WTC11 (cell line): ENCODE measurements at regions not wholly inside any gene's neighbourhood (a gene's known extent, or its start where the extent isn't known, plus 50 kb on each side); places are given as distances from the start of the nearest gene placed in this dataset.

Experiments used
- ATAC-seq: fragments of 200-7000 bp; cut with Tn5 transposase; 2 replicates; pipeline ENCODE4 v1.10.0; 2021; ENCODE audit warnings: mild to moderate bottlenecking, moderate library complexity
- CTCF ChIA-PET: fragments of 300-600 bp; sonication (Branson Sonifier 250); formaldehyde crosslinking; loops from one replicate; lab custom pipeline; 2021; ENCODE audit warnings: antibody characterized with exemption; lab: Charles Lee
- POLR2A ChIA-PET: fragments of 350-600 bp; sonication (Branson Sonifier 250); formaldehyde crosslinking; loops from one replicate; lab custom pipeline; 2021; ENCODE audit warnings: antibody characterized with exemption; lab: Charles Lee
- DNase-seq: peaks from one replicate; pipeline ENCODE4 v3.0.0; 2021; ENCODE audit warnings: low spot score
- H3K27ac Mint-ChIP-seq: 2 replicates; pipeline ENCODE4 v1.8.0; 2021; ENCODE audit warnings: mixed read lengths
- H3K27me3 Mint-ChIP-seq: 2 replicates; pipeline ENCODE4 v1.8.0; 2021; ENCODE audit warnings: low read depth, mild to moderate bottlenecking, moderate library complexity, mixed read lengths
- H3K36me3 Mint-ChIP-seq: 2 replicates; pipeline ENCODE4 v1.8.0; 2021; ENCODE audit warnings: mixed read lengths
- H3K4me1 Mint-ChIP-seq: 2 replicates; pipeline ENCODE4 v1.8.0; 2022; ENCODE audit warnings: mixed read lengths
- H3K4me3 Mint-ChIP-seq: 2 replicates; pipeline ENCODE4 v1.8.0; 2021; ENCODE audit warnings: mild to moderate bottlenecking, moderate library complexity, mixed read lengths
- H3K9me3 Mint-ChIP-seq: 2 replicates; pipeline ENCODE4 v1.8.0; 2021; ENCODE audit warnings: mixed read lengths
- ATF1 ChIP-seq: sonication (generic); formaldehyde crosslinking; IDR thresholded peaks from 2 replicates; pipeline ENCODE4 v1.8.1; 2023; ENCODE audit warnings: mild to moderate bottlenecking, moderate library complexity, missing genetic modification reagents
- ATF3 ChIP-seq: sonication (generic); formaldehyde crosslinking; conservative IDR thresholded peaks from 2 replicates; pipeline ENCODE4 v1.8.1; 2022; ENCODE audit warnings: mild to moderate bottlenecking, missing genetic modification reagents
- CDX4 ChIP-seq: fragments of 250-450 bp; sonication (Bioruptor Pico); IDR thresholded peaks from 2 replicates; pipeline ENCODE4 v1.9.0; 2021; ENCODE audit warnings: moderate library complexity, mild to moderate bottlenecking, inconsistent platforms, borderline replicate concordance
- E2F5 ChIP-seq: sonication (generic); formaldehyde crosslinking; IDR thresholded peaks from 2 replicates; pipeline ENCODE4 v1.8.1; 2022; ENCODE audit warnings: mild to moderate bottlenecking, moderate library complexity, missing genetic modification reagents
- MLX ChIP-seq: sonication (generic); formaldehyde crosslinking; IDR thresholded peaks from 2 replicates; pipeline ENCODE4 v1.8.1; 2023; ENCODE audit warnings: mild to moderate bottlenecking, missing genetic modification reagents, moderate library complexity
- NFATC4 ChIP-seq: fragments of 250-450 bp; sonication (Bioruptor Pico); IDR thresholded peaks from 2 replicates; pipeline ENCODE4 v1.9.0; 2021; ENCODE audit warnings: mild to moderate bottlenecking
- NR2C2 ChIP-seq: sonication (generic); formaldehyde crosslinking; IDR thresholded peaks from 2 replicates; pipeline ENCODE4 v1.8.0; 2022; ENCODE audit warnings: mild to moderate bottlenecking, missing genetic modification reagents
- PRDM15 ChIP-seq: sonication (generic); formaldehyde crosslinking; IDR thresholded peaks from 2 replicates; pipeline ENCODE4 v1.8.0; 2022; ENCODE audit warnings: missing genetic modification reagents
- PRRX2 ChIP-seq: fragments of 250-450 bp; sonication (Bioruptor Pico); IDR thresholded peaks from 2 replicates; pipeline ENCODE4 v1.8.0; 2021; ENCODE audit warnings: mild to moderate bottlenecking
- RORB ChIP-seq: fragments of 250-450 bp; sonication (Bioruptor Pico); IDR thresholded peaks from 2 replicates; pipeline ENCODE4 v1.9.0; 2021; ENCODE audit warnings: mild to moderate bottlenecking
- ZBTB43 ChIP-seq: sonication (generic); formaldehyde crosslinking; IDR thresholded peaks from 2 replicates; pipeline ENCODE4 v1.8.1; 2023; ENCODE audit warnings: mild to moderate bottlenecking, missing genetic modification reagents
- ZNF232 ChIP-seq: sonication (generic); formaldehyde crosslinking; IDR thresholded peaks from 2 replicates; pipeline ENCODE4 v1.8.0; 2022; ENCODE audit warnings: mild to moderate bottlenecking, missing genetic modification reagents
- ZNF532 ChIP-seq: fragments of 250-450 bp; sonication (Bioruptor Pico); IDR thresholded peaks from 2 replicates; pipeline ENCODE4 v1.9.0; 2021; ENCODE audit warnings: mild to moderate bottlenecking, borderline replicate concordance

GRCh38 chr2:104406261-104406726, 447.6 kb upstream of the POU3F3 start:
- Mint-ChIP-seq H3K27ac (no peak overlapping the region), H3K9me3 (no peaks in the 10 kb centered on the region), H3K4me3 (no peak overlapping the region), H3K36me3 (no peaks in the 10 kb centered on the region), H3K4me1 (peaks cover 24% of the 10 kb centered on the region), H3K27me3 (no peaks in the 10 kb centered on the region)
- ChIA-PET CTCF (no interaction called here), POLR2A (no interaction called here)
- no peak for ATAC-seq
- TF ChIP-seq ATF1 (CRISPR knock-in tag) (no peak), NR2C2 (no peak), NFATC4 (CRISPR knock-in tag) (no peak), ATF3 (CRISPR knock-in tag) (no peak), MLX (CRISPR knock-in tag) (no peak), PRRX2 (no peak), RORB (CRISPR knock-in tag) (no peak), PRDM15 (no peak), ZBTB43 (CRISPR knock-in tag) (no peak), ZNF532 (CRISPR knock-in tag) (no peak)
- DNase-seq = no peak

GRCh38 chr2:104407641-104408040, 446.3 kb upstream of the POU3F3 start:
- ChIA-PET CTCF (no interaction called here), POLR2A (no interaction called here)
- ATAC-seq (no peak), DNase-seq (no peak)
- no peaks in the 10 kb centered on the region for H3K36me3 Mint-ChIP-seq
- peaks cover 27% of the 10 kb centered on the region for H3K4me1 Mint-ChIP-seq
- no peaks in the 10 kb centered on the region for H3K9me3 Mint-ChIP-seq
- H3K4me3 Mint-ChIP-seq = no peak overlapping the region
- no peaks in the 10 kb centered on the region for H3K27me3 Mint-ChIP-seq
- no peak overlapping the region for H3K27ac Mint-ChIP-seq
- TF ChIP-seq E2F5 = no peak
- TF ChIP-seq ZNF232 (CRISPR knock-in tag) = no peak
- TF ChIP-seq ZNF532 (CRISPR knock-in tag) = no peak
- TF ChIP-seq CDX4 (CRISPR knock-in tag) = no peak
